ENCODE measurements at regions not wholly inside any gene's neighbourhood (a gene's known extent, or its start where the extent isn't known, plus 50 kb on each side); places are given as distances from the start of the nearest gene placed in this dataset.
"Not testable (repeated sequence)": the region's sequence is repeated elsewhere in the genome, so short reads cannot be mapped to it uniquely, and the experiment has no call there.

GRCh38 chr10:52597189-52597863 lies 175.3 kb downstream of the MBL2 start:
- no peak for DNase-seq

DNA sequence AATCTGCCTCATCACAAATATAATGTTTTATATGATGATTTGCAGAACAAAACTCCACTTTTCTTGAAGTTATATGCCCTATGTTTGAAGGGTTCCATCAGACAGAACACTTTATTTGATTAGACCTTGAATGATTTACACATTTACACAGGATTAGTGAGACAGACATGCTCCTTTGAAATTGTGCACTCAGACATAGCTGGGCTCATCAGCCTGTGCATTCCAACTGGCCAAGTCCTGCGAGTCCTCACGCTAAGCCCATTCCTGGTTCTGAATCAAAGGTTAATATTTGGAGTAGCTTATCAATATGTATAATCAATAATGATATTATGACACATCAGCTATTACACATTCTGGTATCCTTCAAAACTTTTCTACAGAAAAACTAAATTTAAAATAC lies 173.6 kb downstream of the MBL2 start:
- TF ChIP-seq, protein P1, sequence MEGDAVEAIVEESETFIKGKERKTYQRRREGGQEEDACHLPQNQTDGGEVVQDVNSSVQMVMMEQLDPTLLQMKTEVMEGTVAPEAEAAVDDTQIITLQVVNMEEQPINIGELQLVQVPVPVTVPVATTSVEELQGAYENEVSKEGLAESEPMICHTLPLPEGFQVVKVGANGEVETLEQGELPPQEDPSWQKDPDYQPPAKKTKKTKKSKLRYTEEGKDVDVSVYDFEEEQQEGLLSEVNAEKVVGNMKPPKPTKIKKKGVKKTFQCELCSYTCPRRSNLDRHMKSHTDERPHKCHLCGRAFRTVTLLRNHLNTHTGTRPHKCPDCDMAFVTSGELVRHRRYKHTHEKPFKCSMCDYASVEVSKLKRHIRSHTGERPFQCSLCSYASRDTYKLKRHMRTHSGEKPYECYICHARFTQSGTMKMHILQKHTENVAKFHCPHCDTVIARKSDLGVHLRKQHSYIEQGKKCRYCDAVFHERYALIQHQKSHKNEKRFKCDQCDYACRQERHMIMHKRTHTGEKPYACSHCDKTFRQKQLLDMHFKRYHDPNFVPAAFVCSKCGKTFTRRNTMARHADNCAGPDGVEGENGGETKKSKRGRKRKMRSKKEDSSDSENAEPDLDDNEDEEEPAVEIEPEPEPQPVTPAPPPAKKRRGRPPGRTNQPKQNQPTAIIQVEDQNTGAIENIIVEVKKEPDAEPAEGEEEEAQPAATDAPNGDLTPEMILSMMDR (IDR thresholded peaks at IDR 0.05) = no peak
- no peak for TF ChIP-seq POLR2AphosphoS5 (IDR thresholded peaks at IDR 0.05)
- no peak for TF ChIP-seq EP300 (IDR thresholded peaks at IDR 0.05; ENCODE audit: low read depth)
- no peak for TF ChIP-seq POLR2A (IDR thresholded peaks at IDR 0.05)
- WGBS, 2 donors (ENCODE audit: low coverage in 1 of 2) = 74 to 81% methylated on average over 2 of the region's 2 CpGs
- no peak for DNase-seq
- H3K36me3 ChIP-seq = no peaks in the 10 kb centered on the region
- no peaks in the 10 kb centered on the region for H3K27me3 ChIP-seq
- H3K4me1 ChIP-seq = no peaks in the 10 kb centered on the region
- in situ Hi-C loops (cut with MboI; ENCODE audit: low pct_ligation_motif_present in 1 of 4, low pct_unique_long_range_greater_than_20kb in 1 of 4, low sequenced_read_pairs in 3 of 4) (no loop called here), intact Hi-C loops (cut with DNase I; ENCODE audit: low total_unique reads) (no loop called here)
- no peak overlapping the region for H3K27ac ChIP-seq
- H3K9me3 ChIP-seq = no peaks in the 10 kb centered on the region
- no peak overlapping the region for H3K4me3 ChIP-seq

More at GRCh38 chr10:52597189-52597863, 175.3 kb downstream of the MBL2 start:
- no peaks in the 10 kb centered on the region for H3K36me3 ChIP-seq
- no peaks in the 10 kb centered on the region for H3K4me1 ChIP-seq
- WGBS, 2 donors (ENCODE audit: low coverage in 1 of 2) = 53 to 62% methylated on average over 3 of the region's 3 CpGs
- no peak for TF ChIP-seq EP300 (IDR thresholded peaks at IDR 0.05; ENCODE audit: low read depth)
- TF ChIP-seq POLR2A (IDR thresholded peaks at IDR 0.05) = no peak
- TF ChIP-seq, protein P1 (IDR thresholded peaks at IDR 0.05) = no peak
- TF ChIP-seq POLR2AphosphoS5 (IDR thresholded peaks at IDR 0.05) = no peak
- intact Hi-C loops (cut with DNase I; ENCODE audit: low total_unique reads) = no loop called here
- no peak overlapping the region for H3K27ac ChIP-seq
- in situ Hi-C loops (cut with MboI; ENCODE audit: low pct_ligation_motif_present in 1 of 4, low pct_unique_long_range_greater_than_20kb in 1 of 4, low sequenced_read_pairs in 3 of 4) = no loop called here
- H3K4me3 ChIP-seq = no peak overlapping the region
- no peaks in the 10 kb centered on the region for H3K27me3 ChIP-seq
- no peaks in the 10 kb centered on the region for H3K9me3 ChIP-seq

GRCh38 chr10:52599551-52600200 lies 172.9 kb downstream of the MBL2 start:
- no peak for DNase-seq
- TF ChIP-seq, protein P1 (IDR thresholded peaks at IDR 0.05) = no peak
- TF ChIP-seq EP300 (IDR thresholded peaks at IDR 0.05; ENCODE audit: low read depth) = no peak
- TF ChIP-seq POLR2AphosphoS5 (IDR thresholded peaks at IDR 0.05) = no peak
- TF ChIP-seq POLR2A (IDR thresholded peaks at IDR 0.05) = no peak
- no peaks in the 10 kb centered on the region for H3K9me3 ChIP-seq
- intact Hi-C loops (cut with DNase I; ENCODE audit: low total_unique reads) (no loop called here), in situ Hi-C loops (cut with MboI; ENCODE audit: low pct_ligation_motif_present in 1 of 4, low pct_unique_long_range_greater_than_20kb in 1 of 4, low sequenced_read_pairs in 3 of 4) (no loop called here)
- H3K36me3 ChIP-seq = no peaks in the 10 kb centered on the region
- H3K27me3 ChIP-seq = no peaks in the 10 kb centered on the region
- no peak overlapping the region for H3K4me3 ChIP-seq
- 60 to 74% methylated on average over 5 of the region's 5 CpGs for WGBS, 2 donors (ENCODE audit: low coverage in 1 of 2)
- H3K4me1 ChIP-seq = no peaks in the 10 kb centered on the region
- H3K27ac ChIP-seq = no peak overlapping the region

DNA sequence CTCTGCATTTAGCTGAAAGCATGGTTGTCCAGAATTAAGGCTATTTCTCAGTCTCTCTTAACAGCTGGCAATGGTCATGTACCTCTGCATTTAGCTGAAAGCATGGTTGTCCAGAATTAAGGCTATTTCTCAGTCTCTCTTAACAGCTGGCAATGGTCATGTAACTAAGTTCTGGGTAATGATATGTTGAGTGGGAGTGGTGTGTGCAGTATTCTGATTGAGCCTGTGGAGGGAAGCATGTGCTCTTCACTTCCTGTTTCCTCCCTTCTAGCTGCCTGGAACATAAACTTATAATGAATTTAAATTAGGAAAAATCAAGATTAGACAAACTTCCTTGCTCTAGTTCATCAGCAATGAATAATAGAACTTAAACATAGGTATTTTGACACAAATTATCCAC lies 168.5 kb downstream of the MBL2 start:
- in situ Hi-C loops (cut with MboI; ENCODE audit: low pct_ligation_motif_present in 1 of 4, low pct_unique_long_range_greater_than_20kb in 1 of 4, low sequenced_read_pairs in 3 of 4); intact Hi-C loops (cut with DNase I; ENCODE audit: low total_unique reads); DNase-seq; H3K9me3 ChIP-seq; H3K36me3 ChIP-seq; H3K4me1 ChIP-seq; H3K4me3 ChIP-seq; H3K27me3 ChIP-seq; H3K27ac ChIP-seq: not testable (repeated sequence)

Data from transverse colon (tissue), 4 donors.